Activated B cell treated with CpG ODN at 0.5 μM for 24 hours (primary cell): ENCODE measurements at regions not wholly inside any gene's neighbourhood (a gene's known extent, or its start where the extent isn't known, plus 50 kb on each side); places are given as distances from the start of the nearest gene placed in this dataset.

Source experiments
- ATAC-seq: fragments of 200-7000 bp; cut with Tn5 transposase; one replicate; pipeline ENCODE4 v1.10.0; 2021; ENCODE audit warnings: low read depth, mild to moderate bottlenecking, moderate library complexity
- CTCF ChIA-PET: fragments of 350-600 bp; sonication (Branson Sonifier 250); formaldehyde crosslinking; loops from one replicate; lab custom pipeline; 2021; ENCODE audit warnings: antibody characterized with exemption; lab: Charles Lee
- POLR2A ChIA-PET: fragments of 350-600 bp; sonication (Branson Sonifier 250); formaldehyde crosslinking; loops from one replicate; lab custom pipeline; 2021; ENCODE audit warnings: antibody characterized with exemption; lab: Charles Lee
- DNase-seq: peaks from one replicate; pipeline ENCODE4 v3.0.0; 2022
- H3K27ac Mint-ChIP-seq: one replicate; pipeline ENCODE4 v1.8.0; 2020; ENCODE audit warnings: mixed read lengths
- H3K27me3 Mint-ChIP-seq: one replicate; pipeline ENCODE4 v1.8.0; 2021; ENCODE audit warnings: mixed read lengths
- H3K36me3 Mint-ChIP-seq: one replicate; pipeline ENCODE4 v1.8.0; 2021; ENCODE audit warnings: low read depth, mixed read lengths
- H3K4me1 Mint-ChIP-seq: one replicate; pipeline ENCODE4 v1.8.0; 2021; ENCODE audit warnings: mixed read lengths
- H3K4me3 Mint-ChIP-seq: one replicate; pipeline ENCODE4 v1.8.0; 2020; ENCODE audit warnings: mild to moderate bottlenecking, mixed read lengths
- H3K9me3 Mint-ChIP-seq: one replicate; pipeline ENCODE4 v1.8.0; 2020; ENCODE audit warnings: mixed read lengths
- CTCF ChIP-seq: fragments of 200-600 bp; IDR thresholded peaks from one replicate; pipeline ENCODE4 v1.8.0; 2022; ENCODE audit warnings: antibody characterized with exemption, mild to moderate bottlenecking
- intact Hi-C: fragments of 100-400 bp; cut with micrococcal nuclease; formaldehyde crosslinking; loops from one replicate; pipeline ENCODE4 v1.15.1; 2024

DNA sequence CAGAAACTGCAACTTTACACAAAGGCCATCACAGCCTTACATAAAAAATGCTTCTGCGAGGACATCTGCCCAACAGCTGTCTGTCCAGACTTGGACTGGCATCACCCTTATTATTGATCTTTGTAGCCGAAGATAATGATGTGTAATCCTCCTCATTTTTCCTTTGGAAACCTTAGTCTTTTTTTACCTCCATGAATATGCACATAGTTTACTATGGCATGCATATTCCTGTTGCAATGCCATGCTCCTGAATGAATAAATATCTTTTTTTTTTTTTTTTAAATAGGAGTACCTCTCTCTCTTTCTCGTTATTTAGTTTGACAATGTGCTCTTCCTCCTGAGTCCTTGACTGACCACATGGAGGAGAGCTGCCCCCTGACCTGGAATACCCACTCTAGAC lies 409.6 kb upstream of the USP24 start:
- TF ChIP-seq CTCF, result no peak
- no peak overlapping the region for H3K4me3 Mint-ChIP-seq
- no peaks in the 10 kb centered on the region for H3K9me3 Mint-ChIP-seq
- H3K27me3 Mint-ChIP-seq, result peaks cover 9% of the 10 kb centered on the region
- intact Hi-C loops, result no loop called here
- ChIA-PET POLR2A (no interaction called here), CTCF (no interaction called here)
- H3K36me3 Mint-ChIP-seq, result no peaks in the 10 kb centered on the region
- H3K27ac Mint-ChIP-seq, result no peak overlapping the region
- ATAC-seq (no peak), DNase-seq (no peak)
- H3K4me1 Mint-ChIP-seq, result no peaks in the 10 kb centered on the region

- intact Hi-C loops, result no loop called here
- H3K27me3 Mint-ChIP-seq, result peaks cover 12% of the 10 kb centered on the region
- CTCF ChIA-PET, result no interaction called here
- no peaks in the 10 kb centered on the region for H3K4me1 Mint-ChIP-seq
- no peak for TF ChIP-seq CTCF
- no peak overlapping the region for H3K4me3 Mint-ChIP-seq
- ATAC-seq (no peak), DNase-seq (no peak)
- H3K27ac Mint-ChIP-seq, result no peak overlapping the region
- no peaks in the 10 kb centered on the region for H3K36me3 Mint-ChIP-seq
- POLR2A ChIA-PET, result no interaction called here
- no peaks in the 10 kb centered on the region for H3K9me3 Mint-ChIP-seq
Measured at GRCh38 chr1:55623311-55623710, 408.1 kb upstream of the USP24 start.

DNA sequence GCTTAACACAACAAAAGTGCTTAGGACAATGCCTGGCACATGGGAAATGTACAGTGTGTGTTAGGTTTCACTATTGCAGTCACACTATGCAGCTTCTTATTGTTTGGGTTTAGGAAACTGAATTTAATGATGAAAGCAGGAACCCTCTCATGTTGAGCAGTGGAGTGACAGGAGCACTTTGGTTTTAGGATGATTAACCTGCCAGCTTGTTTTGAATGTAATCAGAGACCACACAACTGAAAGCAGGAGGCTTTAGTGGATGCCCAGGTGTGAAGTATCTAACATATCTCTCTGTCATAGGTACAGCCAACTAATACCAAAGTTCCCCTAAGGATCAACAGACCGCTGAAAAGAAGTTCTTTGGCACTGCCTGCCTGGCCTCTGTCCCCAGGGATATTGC lies 406.9 kb upstream of the USP24 start:
- H3K36me3 Mint-ChIP-seq, result no peaks in the 10 kb centered on the region
- no peak overlapping the region for H3K4me3 Mint-ChIP-seq
- no peak for TF ChIP-seq CTCF
- no peak for ATAC-seq
- H3K4me1 Mint-ChIP-seq, result no peaks in the 10 kb centered on the region
- no peak overlapping the region for H3K27ac Mint-ChIP-seq
- H3K9me3 Mint-ChIP-seq, result peaks cover 3% of the 10 kb centered on the region
- H3K27me3 Mint-ChIP-seq, result peaks cover 7% of the 10 kb centered on the region
- POLR2A ChIA-PET, result no interaction called here
- CTCF ChIA-PET, result interaction anchor here (1.0 kb wide), 1 partner anchor 11 kb away, joined by 3 read pairs; no protein-coding TSS in a partner anchor
- intact Hi-C loops, result no loop called here
- DNase-seq, result no peak

DNA sequence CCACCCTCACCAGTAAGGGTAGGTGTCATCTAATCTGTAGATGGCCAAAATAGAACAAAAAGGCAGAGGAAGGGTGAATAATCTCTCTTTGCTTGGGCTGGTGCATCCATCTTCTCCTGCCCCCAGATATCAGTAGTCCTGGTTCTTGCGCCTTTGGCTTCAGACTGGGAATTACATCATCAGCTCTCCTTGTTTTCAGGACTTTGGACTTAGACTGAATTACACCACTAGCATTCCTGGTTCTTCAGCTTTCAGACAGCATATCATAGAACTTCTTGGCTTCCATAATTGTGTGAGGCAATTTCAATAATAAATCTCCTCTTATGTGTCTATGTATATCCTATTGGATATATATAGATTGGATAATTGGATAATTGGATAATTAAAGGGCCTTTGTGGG lies 403.0 kb upstream of the USP24 start:
- intact Hi-C loops, result no loop called here
- no peak for TF ChIP-seq CTCF
- Mint-ChIP-seq H3K27me3 (peaks cover 7% of the 10 kb centered on the region), H3K36me3 (no peaks in the 10 kb centered on the region), H3K4me1 (no peaks in the 10 kb centered on the region), H3K9me3 (peaks cover 8% of the 10 kb centered on the region), H3K27ac (no peak overlapping the region), H3K4me3 (no peak overlapping the region)
- DNase-seq (no peak), ATAC-seq (no peak)
- POLR2A ChIA-PET, result no interaction called here
- CTCF ChIA-PET, result no interaction called here

DNA sequence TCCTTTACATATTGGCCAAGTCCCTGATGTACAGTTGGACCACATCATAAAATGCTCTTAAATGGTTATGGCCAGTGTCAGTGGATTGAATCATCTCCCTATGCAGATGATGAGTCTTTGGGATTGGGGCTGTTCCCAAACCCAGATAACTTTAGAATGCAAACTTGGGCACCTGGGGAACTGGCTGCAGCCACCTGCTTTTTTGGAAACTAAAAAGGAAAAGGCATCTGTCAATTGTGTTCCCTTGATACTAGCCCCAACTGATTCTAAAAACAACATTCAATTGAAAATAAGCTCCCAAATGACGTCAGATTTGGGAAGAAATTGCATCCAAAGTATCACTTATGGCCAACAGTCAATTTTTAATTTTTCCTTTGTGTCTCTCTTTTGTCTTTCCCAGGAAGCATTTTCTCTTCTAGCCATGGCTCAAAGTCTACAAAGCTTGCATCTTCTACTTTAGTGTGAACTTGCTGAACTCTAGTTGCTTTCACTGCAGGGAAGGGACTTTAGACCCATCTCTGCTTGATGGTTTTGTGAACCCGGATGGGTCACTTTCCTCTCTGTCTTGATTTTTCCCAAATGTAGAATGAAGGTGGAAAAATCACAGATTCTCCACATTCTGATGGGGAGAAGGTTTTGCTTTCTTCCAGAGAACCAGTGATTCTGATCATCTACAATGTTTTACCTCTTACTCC lies 402.3 kb upstream of the USP24 start:
- intact Hi-C loops, result no loop called here
- Mint-ChIP-seq H3K27ac (no peak overlapping the region), H3K36me3 (no peaks in the 10 kb centered on the region), H3K27me3 (peaks cover 8% of the 10 kb centered on the region), H3K4me1 (no peaks in the 10 kb centered on the region), H3K4me3 (no peak overlapping the region), H3K9me3 (peaks cover 8% of the 10 kb centered on the region)
- ATAC-seq, result no peak
- CTCF ChIA-PET, result no interaction called here
- no peak for DNase-seq
- no peak for TF ChIP-seq CTCF
- POLR2A ChIA-PET, result no interaction called here
